GM23338 (cell line): ENCODE measurements at regions not wholly inside any gene's neighbourhood (a gene's known extent, or its start where the extent isn't known, plus 50 kb on each side); places are given as distances from the start of the nearest gene placed in this dataset.

Experiments
- EZH2 ChIP-seq: fragments of 200-600 bp; sonication (generic); IDR thresholded peaks from one replicate; pipeline ENCODE4 v1.8.0; 2017; ENCODE audit warnings: antibody characterized with exemption, mild to moderate bottlenecking, low read depth; ENCODE audit not compliant: unreplicated experiment
- TF ChIP-seq, protein P1 (sequence below), 2 experiments: fragments of 200-600 bp in 1 of 2; sonication (generic) in 1 of 2; conservative IDR thresholded peaks; 2 replicates each; pipeline versions ENCODE4 v1.5.1 to v1.6.1; 2016 to 2017; ENCODE audit warnings: antibody characterized with exemption in 2 of 2, low read depth in 2 of 2, mild to moderate bottlenecking in 2 of 2, moderate library complexity in 1 of 2

DNA sequence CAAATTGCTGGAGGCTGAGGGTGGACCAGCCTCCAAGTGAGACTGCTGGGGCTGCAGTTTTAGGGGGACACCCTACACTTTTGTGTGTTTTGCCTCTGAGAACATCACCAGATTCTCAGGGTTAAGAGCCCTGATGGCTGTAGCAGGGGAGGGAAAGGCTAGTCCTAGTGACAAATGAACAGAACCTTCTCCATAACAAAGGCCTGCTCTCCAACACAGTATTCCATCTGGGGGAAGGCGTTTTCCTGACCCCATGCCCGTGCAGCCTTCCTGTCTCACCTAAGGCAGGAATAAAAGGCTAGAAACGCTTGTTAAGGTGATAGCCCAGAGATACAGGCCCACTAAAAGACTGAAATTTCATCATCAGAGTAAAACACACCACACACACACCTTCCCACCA is 50.2 kb upstream of the NSMCE3 start:
- no peak for TF ChIP-seq EZH2
- TF ChIP-seq, protein P1, sequence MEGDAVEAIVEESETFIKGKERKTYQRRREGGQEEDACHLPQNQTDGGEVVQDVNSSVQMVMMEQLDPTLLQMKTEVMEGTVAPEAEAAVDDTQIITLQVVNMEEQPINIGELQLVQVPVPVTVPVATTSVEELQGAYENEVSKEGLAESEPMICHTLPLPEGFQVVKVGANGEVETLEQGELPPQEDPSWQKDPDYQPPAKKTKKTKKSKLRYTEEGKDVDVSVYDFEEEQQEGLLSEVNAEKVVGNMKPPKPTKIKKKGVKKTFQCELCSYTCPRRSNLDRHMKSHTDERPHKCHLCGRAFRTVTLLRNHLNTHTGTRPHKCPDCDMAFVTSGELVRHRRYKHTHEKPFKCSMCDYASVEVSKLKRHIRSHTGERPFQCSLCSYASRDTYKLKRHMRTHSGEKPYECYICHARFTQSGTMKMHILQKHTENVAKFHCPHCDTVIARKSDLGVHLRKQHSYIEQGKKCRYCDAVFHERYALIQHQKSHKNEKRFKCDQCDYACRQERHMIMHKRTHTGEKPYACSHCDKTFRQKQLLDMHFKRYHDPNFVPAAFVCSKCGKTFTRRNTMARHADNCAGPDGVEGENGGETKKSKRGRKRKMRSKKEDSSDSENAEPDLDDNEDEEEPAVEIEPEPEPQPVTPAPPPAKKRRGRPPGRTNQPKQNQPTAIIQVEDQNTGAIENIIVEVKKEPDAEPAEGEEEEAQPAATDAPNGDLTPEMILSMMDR (conservative IDR thresholded peaks at IDR 0.05; ENCODE audit: low read depth in 2 of 2): no peak
